GM21576 (cell line): ENCODE measurements at regions not wholly inside any gene's neighbourhood (a gene's known extent, or its start where the extent isn't known, plus 50 kb on each side); places are given as distances from the start of the nearest gene placed in this dataset.
"Not testable (repeated sequence)": the region's sequence is repeated elsewhere in the genome, so short reads cannot be mapped to it uniquely, and the experiment has no call there.

ENCODE experiments used
- ATAC-seq: cut with Tn5 transposase; IDR thresholded peaks from one replicate; pipeline ENCODE4 v1.9.1; 2021; ENCODE audit warnings: mild to moderate bottlenecking, moderate library complexity; ENCODE audit not compliant: unreplicated experiment

GRCh38 chr6:106885679-106886078 lies 88.8 kb downstream of the CD24 start:
- ATAC-seq: no peak

- ATAC-seq: no peak
Observed at GRCh38 chr6:106884576-106884975, 90.0 kb downstream of the CD24 start.

DNA sequence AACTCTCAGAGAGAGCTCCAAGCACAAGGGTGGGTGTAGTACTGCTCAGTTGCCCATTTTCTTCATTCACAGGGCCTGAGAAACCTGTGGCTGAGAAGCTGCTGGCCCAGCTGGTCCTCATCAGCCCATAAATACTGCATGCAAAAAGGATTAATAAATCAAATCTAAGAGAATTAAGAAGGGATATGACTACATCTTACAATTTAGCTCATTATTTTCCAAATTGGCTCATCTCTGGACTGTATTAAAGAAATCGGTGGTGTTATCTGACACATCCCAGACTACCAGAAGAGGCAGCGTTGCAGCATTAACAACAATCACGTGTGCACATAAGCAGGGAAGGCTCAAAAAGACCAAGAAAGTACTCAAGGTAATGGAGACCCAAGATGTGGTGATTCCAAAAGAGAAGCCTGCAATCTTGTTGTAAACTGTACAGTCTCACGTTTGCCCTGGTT lies 90.7 kb downstream of the CD24 start:
- no peak for ATAC-seq

- ATAC-seq: no peak
Observed at GRCh38 chr6:106882601-106883518, 91.7 kb downstream of the CD24 start.

- ATAC-seq: no peak
Observed at GRCh38 chr6:106882138-106882537, 92.4 kb downstream of the CD24 start.

GRCh38 chr6:106880952-106881351 lies 93.6 kb downstream of the CD24 start:
- ATAC-seq: no peak

DNA sequence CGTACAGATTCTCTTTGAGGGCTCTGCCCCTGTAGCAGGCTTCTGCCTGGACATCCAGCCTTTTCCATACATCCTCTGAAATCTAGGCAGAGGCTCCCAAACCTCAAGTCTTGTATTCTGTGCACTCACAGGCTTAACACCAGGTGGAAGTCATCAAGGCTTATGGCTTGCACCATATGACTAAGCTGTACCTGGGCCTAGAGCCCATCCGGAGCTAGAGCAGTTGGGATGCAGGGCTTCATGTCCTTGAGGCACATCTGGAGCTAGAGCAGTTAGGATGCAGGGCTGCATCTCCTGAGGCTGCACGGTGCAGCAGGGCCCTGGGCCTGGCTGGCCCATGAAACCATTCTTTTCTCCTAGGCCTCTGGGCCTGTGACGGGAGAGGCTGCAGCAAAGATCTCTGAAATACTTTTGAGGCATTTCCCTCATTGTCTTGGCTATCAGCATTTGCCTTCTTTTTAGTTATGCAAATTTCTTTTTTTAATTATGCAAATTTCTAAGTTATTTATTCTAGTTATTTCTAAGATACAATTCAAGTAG lies 98.7 kb downstream of the CD24 start:
- no peak for ATAC-seq

DNA sequence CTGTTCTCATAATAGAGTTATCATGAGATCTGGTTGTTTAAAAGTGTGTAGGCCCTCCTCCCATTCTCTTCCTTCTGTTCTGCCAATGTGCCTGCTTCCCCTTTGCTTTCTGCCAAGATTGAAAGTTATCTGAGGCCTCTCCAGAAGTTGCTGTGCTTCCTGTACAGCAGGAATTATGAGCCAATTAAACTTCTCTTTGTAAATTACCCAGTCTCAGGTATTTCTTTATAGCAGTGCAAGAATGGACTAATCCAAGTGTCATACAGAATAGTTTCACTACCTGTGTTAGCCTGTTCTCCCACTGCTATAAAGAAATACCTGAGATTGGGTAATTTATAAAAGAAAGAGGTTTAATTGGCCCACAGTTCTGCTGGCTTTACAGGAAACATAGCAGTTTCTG lies 100.0 kb downstream of the CD24 start:
- no peak for ATAC-seq

DNA sequence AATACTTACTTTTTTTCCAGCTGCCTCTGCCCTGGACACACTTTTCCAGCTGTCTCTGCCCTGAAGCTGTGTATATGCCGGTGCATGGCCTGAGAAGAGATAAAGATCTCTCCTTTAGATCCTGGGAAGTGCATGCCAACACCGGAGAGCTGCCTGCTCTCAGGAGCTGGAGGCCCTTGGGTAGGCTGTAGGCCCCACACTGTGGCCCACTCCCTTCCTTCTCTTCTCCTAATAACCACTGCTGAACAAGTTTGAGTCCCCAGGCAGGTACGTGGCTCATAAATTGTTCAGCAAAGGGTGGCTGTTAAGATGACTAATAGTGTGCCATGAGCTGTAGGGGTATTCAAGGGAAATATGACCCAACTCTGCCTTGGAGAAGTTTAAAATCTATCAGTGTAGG lies 102.5 kb downstream of the CD24 start:
- no peak for ATAC-seq

- ATAC-seq: no peak
Observed at GRCh38 chr6:106870824-106871717, 103.5 kb downstream of the CD24 start.

GRCh38 chr6:106870069-106870468 lies 104.5 kb downstream of the CD24 start:
- ATAC-seq: no peak

GRCh38 chr6:106869203-106869602 lies 105.3 kb downstream of the CD24 start:
- ATAC-seq: no peak

DNA sequence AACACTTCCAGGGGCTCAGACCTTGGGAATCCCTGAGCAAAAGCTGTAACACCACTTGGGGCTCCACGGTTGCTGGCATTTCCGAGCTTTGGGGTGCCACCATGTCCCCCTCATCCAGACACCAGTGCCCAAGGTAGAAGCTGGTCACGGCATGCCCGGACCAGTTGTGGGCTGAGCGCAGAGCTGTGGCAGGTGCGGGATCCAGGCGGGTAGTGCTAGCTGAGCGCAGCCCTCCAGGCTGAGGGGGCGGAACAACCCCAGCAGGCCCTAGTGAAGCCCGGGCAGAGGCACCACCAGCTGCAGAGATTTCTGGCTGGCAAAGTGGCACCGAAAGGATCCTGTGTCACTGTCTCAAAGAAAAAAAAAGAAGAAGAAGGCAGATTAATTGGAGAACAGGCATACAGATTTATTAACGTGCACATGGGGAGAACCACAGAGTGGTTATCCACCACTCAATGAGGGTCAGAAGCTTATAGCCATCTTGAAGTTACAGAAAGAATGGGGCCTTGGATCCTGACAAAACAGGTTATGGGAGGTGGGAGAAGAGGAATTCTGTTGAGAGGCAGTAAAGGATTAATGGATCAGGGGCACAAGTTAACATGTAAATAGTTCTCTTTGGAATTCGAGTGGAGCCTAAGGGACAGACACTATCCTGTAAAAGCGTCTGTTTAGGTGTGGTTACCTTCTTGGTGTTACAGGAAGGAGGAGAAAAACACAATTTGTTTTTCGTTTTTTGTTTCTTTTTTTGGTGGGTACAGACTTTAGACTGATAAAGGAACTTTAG lies 107.5 kb downstream of the CD24 start:
- no peak for ATAC-seq

- ATAC-seq: no peak
Observed at GRCh38 chr6:106862858-106863257, 111.7 kb downstream of the CD24 start.

DNA sequence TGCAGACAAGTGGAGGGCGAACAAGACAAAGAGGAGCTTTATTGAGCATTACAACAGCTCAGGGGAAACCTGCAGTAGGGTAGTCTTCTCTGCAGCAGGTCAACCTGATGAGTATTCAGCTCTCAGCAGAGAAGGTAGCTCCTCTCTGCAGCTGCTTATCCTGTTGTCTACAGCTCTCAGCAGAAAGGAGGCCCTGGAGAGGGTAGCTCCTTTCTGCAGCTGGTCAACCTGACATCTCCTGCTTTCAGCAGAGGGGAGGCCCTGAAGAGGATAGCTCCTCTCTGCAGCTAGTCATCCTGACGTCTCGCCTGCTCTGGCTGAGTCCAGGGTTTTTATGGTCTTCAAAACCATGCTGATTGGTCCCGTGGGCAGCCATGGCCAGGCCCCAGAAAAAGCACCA lies 113.6 kb downstream of the CD24 start:
- ATAC-seq: no peak

DNA sequence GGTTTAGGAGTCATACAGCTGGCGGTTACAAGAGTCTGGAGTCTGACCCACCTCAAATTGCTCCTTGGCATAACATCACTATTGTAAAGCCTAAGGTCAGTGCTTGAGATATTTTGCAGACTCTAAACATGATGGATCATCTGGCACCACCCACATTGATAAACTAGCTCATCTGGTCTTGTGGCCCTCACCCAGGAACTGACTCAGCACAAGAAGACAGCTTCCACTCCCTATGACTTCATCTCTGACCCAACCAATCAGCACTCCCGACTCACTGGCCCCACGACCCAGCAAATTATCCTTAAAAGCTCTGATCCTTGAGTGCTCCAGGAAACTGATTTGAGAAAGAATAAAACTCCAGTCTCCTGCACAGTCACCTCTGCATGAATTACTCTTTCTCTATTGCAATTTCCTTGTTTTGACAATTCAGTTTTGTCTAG lies 115.9 kb downstream of the CD24 start:
- no peak for ATAC-seq

GRCh38 chr6:106857771-106858652 lies 116.5 kb downstream of the CD24 start:
- ATAC-seq: no peak

DNA sequence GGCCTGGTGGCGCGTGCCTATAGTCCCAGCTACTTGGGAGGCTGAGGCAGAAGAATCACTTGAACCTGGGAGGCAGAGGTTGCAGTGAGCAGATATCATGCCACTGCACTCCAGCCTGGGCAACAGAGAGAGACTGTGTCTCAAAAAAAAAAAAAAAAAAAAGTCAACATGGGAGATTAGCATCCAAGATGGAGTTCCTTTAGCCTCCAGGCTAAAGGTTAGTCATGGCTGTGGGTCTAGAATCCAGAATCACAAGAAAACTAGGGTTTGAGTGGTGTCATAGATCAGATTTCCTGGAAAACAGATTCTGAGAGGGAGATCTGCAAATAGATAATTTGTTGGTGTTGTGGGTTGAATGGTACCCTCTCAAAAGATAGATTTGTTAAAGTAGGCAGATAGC lies 117.2 kb downstream of the CD24 start:
- not testable (repeated sequence) for ATAC-seq

GRCh38 chr6:106856227-106856874 lies 118.2 kb downstream of the CD24 start:
- no peak for ATAC-seq
